Spleen (tissue), 7 donors: ENCODE measurements at regions not wholly inside any gene's neighbourhood (a gene's known extent, or its start where the extent isn't known, plus 50 kb on each side); places are given as distances from the start of the nearest gene placed in this dataset.

ENCODE experiments used
- POLR2A ChIP-seq, 3 donors: fragments of 450-650 bp; IDR thresholded peaks; one replicate each; pipeline ENCODE4 v1.5.1; 2017; ENCODE audit warnings: antibody characterized with exemption in 3 of 3, mild to moderate bottlenecking in 1 of 3
- POLR2AphosphoS5 ChIP-seq, 3 donors: sonication (generic); formaldehyde crosslinking; IDR thresholded peaks; one replicate each; pipeline ENCODE4 v1.5.1; 2017; ENCODE audit warnings: antibody characterized with exemption in 3 of 3
- TF ChIP-seq, protein P1 (sequence below), 11 experiments: fragments of 200-600 bp in 7 of 11; fragments of 450-650 bp in 4 of 11; sonication (generic) in 4 of 11; IDR thresholded peaks in 8 of 11; conservative IDR thresholded peaks in 3 of 11; 1 replicate in 7 of 11; 2 replicates in 4 of 11; pipeline versions ENCODE4 v1.4.0 to v1.8.0; 2016 to 2021; ENCODE audit warnings: antibody characterized with exemption in 11 of 11, inconsistent platforms in 4 of 11, mild to moderate bottlenecking in 1 of 11
- donor health status: DM: no; HTN: no; CAD: no; lungs with moderate emphysema.
- donor health status: DM: no; HTN: no; CAD: no.
- donor health status: DM: no; HTN: no; CAD: no.

DNA sequence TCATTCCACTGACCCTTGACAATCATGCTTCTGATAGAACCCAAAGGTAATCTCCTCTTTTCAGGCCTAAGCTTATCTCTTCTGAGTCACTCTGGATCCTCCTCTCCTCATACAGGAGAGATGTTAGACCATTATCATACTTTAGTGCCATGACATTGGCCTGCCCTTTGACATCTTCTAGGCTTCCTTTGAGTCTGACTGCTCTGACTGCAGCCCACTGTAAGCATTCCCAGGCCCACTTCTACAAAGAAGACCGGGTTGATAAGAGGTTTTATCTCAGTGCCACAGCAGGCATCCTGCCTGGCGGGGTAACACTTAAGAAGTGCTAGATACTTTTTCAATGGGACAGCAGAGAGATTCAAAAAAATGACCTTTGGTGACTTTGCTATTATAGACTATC lies 438.0 kb downstream of the KCNA4 start:
- TF ChIP-seq POLR2AphosphoS5 (IDR thresholded peaks at IDR 0.05) (no peak), POLR2A (IDR thresholded peaks at IDR 0.05) (no peak)
- TF ChIP-seq, protein P1, sequence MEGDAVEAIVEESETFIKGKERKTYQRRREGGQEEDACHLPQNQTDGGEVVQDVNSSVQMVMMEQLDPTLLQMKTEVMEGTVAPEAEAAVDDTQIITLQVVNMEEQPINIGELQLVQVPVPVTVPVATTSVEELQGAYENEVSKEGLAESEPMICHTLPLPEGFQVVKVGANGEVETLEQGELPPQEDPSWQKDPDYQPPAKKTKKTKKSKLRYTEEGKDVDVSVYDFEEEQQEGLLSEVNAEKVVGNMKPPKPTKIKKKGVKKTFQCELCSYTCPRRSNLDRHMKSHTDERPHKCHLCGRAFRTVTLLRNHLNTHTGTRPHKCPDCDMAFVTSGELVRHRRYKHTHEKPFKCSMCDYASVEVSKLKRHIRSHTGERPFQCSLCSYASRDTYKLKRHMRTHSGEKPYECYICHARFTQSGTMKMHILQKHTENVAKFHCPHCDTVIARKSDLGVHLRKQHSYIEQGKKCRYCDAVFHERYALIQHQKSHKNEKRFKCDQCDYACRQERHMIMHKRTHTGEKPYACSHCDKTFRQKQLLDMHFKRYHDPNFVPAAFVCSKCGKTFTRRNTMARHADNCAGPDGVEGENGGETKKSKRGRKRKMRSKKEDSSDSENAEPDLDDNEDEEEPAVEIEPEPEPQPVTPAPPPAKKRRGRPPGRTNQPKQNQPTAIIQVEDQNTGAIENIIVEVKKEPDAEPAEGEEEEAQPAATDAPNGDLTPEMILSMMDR (IDR thresholded peaks at IDR 0.05 in 8 of 11, conservative IDR thresholded peaks at IDR 0.05 in 3 of 11), result no peak
